ENCODE measurements at regions not wholly inside any gene's neighbourhood (a gene's known extent, or its start where the extent isn't known, plus 50 kb on each side); places are given as distances from the start of the nearest gene placed in this dataset.

GRCh38 chr11:103624708-103625623, 411.5 kb upstream of the DDI1 start:
- peak; percentile 86 for ATAC-seq
- 0 out of 2 replicates have a peak, but pooled peaks have one; percentile 15 for TF ChIP-seq BACH2 (CRISPR knock-in tag; IDR thresholded peaks at IDR 0.05; ENCODE audit: borderline replicate concordance)
- TF ChIP-seq RARB (CRISPR knock-in tag; IDR thresholded peaks at IDR 0.05), result no peak
- no peak for TF ChIP-seq ZFP30 (CRISPR knock-in tag; IDR thresholded peaks at IDR 0.05)
- TF ChIP-seq TOX (CRISPR knock-in tag; IDR thresholded peaks at IDR 0.05; ENCODE audit: borderline replicate concordance), result no peak
- no peak for TF ChIP-seq ESRRG (CRISPR knock-in tag; IDR thresholded peaks at IDR 0.05)
- TF ChIP-seq, protein P1, sequence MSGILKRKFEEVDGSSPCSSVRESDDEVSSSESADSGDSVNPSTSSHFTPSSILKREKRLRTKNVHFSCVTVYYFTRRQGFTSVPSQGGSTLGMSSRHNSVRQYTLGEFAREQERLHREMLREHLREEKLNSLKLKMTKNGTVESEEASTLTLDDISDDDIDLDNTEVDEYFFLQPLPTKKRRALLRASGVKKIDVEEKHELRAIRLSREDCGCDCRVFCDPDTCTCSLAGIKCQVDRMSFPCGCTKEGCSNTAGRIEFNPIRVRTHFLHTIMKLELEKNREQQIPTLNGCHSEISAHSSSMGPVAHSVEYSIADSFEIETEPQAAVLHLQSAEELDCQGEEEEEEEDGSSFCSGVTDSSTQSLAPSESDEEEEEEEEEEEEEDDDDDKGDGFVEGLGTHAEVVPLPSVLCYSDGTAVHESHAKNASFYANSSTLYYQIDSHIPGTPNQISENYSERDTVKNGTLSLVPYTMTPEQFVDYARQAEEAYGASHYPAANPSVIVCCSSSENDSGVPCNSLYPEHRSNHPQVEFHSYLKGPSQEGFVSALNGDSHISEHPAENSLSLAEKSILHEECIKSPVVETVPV (CRISPR knock-in tag; IDR thresholded peaks at IDR 0.05), result 0 out of 2 replicates have a peak, but pooled peaks have one; percentile 32
- TF ChIP-seq, protein P2, sequence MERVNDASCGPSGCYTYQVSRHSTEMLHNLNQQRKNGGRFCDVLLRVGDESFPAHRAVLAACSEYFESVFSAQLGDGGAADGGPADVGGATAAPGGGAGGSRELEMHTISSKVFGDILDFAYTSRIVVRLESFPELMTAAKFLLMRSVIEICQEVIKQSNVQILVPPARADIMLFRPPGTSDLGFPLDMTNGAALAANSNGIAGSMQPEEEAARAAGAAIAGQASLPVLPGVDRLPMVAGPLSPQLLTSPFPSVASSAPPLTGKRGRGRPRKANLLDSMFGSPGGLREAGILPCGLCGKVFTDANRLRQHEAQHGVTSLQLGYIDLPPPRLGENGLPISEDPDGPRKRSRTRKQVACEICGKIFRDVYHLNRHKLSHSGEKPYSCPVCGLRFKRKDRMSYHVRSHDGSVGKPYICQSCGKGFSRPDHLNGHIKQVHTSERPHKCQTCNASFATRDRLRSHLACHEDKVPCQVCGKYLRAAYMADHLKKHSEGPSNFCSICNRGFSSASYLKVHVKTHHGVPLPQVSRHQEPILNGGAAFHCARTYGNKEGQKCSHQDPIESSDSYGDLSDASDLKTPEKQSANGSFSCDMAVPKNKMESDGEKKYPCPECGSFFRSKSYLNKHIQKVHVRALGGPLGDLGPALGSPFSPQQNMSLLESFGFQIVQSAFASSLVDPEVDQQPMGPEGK (CRISPR knock-in tag; IDR thresholded peaks at IDR 0.05; ENCODE audit: borderline replicate concordance), result no peak; the same call in 1 of the 2 replicates
- TF ChIP-seq TSHZ2 (CRISPR knock-in tag; IDR thresholded peaks at IDR 0.05), result peak; percentile 66; the same call in 1 of the 2 replicates
- TF ChIP-seq CSDC2 (CRISPR knock-in tag; IDR thresholded peaks at IDR 0.05), result peak; percentile 43; the same call in 1 of the 2 replicates
- TF ChIP-seq OSR1 (CRISPR knock-in tag; IDR thresholded peaks at IDR 0.05), result no peak
- peak; percentile 40; the same call in 1 of the 2 replicates for TF ChIP-seq POU6F1 (CRISPR knock-in tag; IDR thresholded peaks at IDR 0.05; ENCODE audit: borderline replicate concordance, low read depth)
- peak; percentile 98 for TF ChIP-seq ISL1 (CRISPR knock-in tag; IDR thresholded peaks at IDR 0.05)
- peak; percentile 80 for TF ChIP-seq TCF4 (CRISPR knock-in tag; IDR thresholded peaks at IDR 0.05; ENCODE audit: borderline replicate concordance)
- TF ChIP-seq ZNF565 (CRISPR knock-in tag; conservative IDR thresholded peaks at IDR 0.05; ENCODE audit: low read depth), result 0 out of 2 replicates have a peak, but pooled peaks have one; percentile 43
- TF ChIP-seq ZFP3 (CRISPR knock-in tag; IDR thresholded peaks at IDR 0.05), result peak; percentile 80
- TF ChIP-seq ARNTL (CRISPR knock-in tag; IDR thresholded peaks at IDR 0.05; ENCODE audit: borderline replicate concordance, low read depth), result no peak
- TF ChIP-seq, protein P3, sequence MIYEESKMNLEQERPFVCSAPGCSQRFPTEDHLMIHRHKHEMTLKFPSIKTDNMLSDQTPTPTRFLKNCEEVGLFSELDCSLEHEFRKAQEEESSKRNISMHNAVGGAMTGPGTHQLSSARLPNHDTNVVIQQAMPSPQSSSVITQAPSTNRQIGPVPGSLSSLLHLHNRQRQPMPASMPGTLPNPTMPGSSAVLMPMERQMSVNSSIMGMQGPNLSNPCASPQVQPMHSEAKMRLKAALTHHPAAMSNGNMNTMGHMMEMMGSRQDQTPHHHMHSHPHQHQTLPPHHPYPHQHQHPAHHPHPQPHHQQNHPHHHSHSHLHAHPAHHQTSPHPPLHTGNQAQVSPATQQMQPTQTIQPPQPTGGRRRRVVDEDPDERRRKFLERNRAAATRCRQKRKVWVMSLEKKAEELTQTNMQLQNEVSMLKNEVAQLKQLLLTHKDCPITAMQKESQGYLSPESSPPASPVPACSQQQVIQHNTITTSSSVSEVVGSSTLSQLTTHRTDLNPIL (CRISPR knock-in tag; IDR thresholded peaks at IDR 0.05; ENCODE audit: low read depth), result peak; percentile 87
- TF ChIP-seq SNAI2 (CRISPR knock-in tag; IDR thresholded peaks at IDR 0.05), result peak; percentile 37
- TF ChIP-seq PPARA (CRISPR knock-in tag; IDR thresholded peaks at IDR 0.05; ENCODE audit: borderline replicate concordance), result no peak
- 0 out of 2 replicates have a peak, but pooled peaks have one; percentile 5 for TF ChIP-seq GLIS3 (CRISPR knock-in tag; IDR thresholded peaks at IDR 0.05)
- no peak for TF ChIP-seq ZNF70 (CRISPR knock-in tag; IDR thresholded peaks at IDR 0.05)
- peak; percentile 37; the same call in 1 of the 2 replicates for TF ChIP-seq ZNF8 (CRISPR knock-in tag; IDR thresholded peaks at IDR 0.05)
- TF ChIP-seq ZC3H10 (CRISPR knock-in tag; IDR thresholded peaks at IDR 0.05), result no peak
